Neural cell (in vitro differentiated cells): ENCODE measurements at regions not wholly inside any gene's neighbourhood (a gene's known extent, or its start where the extent isn't known, plus 50 kb on each side); places are given as distances from the start of the nearest gene placed in this dataset.

Experiments
- H2AFZ ChIP-seq: fragments of 200-600, 300-800 bp; sonication (generic), shearing (Covaris generic); 2 replicates; pipeline ENCODE4 v1.6.0; 2014; ENCODE audit warnings: low read depth, mild to moderate bottlenecking, antibody characterized with exemption, low read length, moderate library complexity
- H3F3A ChIP-seq: fragments of 200-600 bp; shearing (Covaris generic); 2 replicates; pipeline ENCODE4 v1.6.1; 2016; ENCODE audit warnings: mild to moderate bottlenecking, moderate library complexity, mixed read lengths, antibody characterized with exemption, low read length; ENCODE audit not compliant: insufficient read depth, poor library complexity, severe bottlenecking
- H3K27ac ChIP-seq: fragments of 200-600, 300-800 bp; sonication (generic), shearing (Covaris generic); 2 replicates; pipeline ENCODE4 v1.5.1; 2014; ENCODE audit warnings: mild to moderate bottlenecking, low read length, moderate library complexity
- H3K27me3 ChIP-seq: fragments of 300-800, 200-600 bp; sonication (generic), shearing (Covaris generic); 2 replicates; pipeline ENCODE4 v1.6.0; 2014; ENCODE audit warnings: mild to moderate bottlenecking, low read depth, low read length, moderate library complexity; ENCODE audit not compliant: insufficient read depth
- H3K36me3 ChIP-seq: fragments of 300-800, 200-600 bp; sonication (generic), shearing (Covaris generic); 2 replicates; pipeline ENCODE4 v1.5.1; 2014; ENCODE audit warnings: mild to moderate bottlenecking, antibody characterized with exemption, low read length, moderate library complexity; ENCODE audit not compliant: insufficient read depth
- H3K4me2 ChIP-seq: fragments of 300-800, 200-600 bp; sonication (generic), shearing (Covaris generic); 2 replicates; pipeline ENCODE4 v1.6.0; 2014; ENCODE audit warnings: mild to moderate bottlenecking, low read length
- H3K4me3 ChIP-seq: fragments of 300-800, 200-600 bp; sonication (generic), shearing (Covaris generic); 2 replicates; pipeline ENCODE4 v1.5.1; 2014; ENCODE audit warnings: mild to moderate bottlenecking, low read length, moderate library complexity
- H3K79me2 ChIP-seq: fragments of 200-600 bp; shearing (Covaris generic); replicated peaks from 2 replicates; pipeline ENCODE4 v1.6.0; 2014; ENCODE audit warnings: mild to moderate bottlenecking, low read length, moderate library complexity; ENCODE audit not compliant: insufficient read depth
- H3K9ac ChIP-seq: fragments of 300-800, 200-600 bp; sonication (generic), shearing (Covaris generic); 2 replicates; pipeline ENCODE4 v1.6.1; 2016; ENCODE audit warnings: mild to moderate bottlenecking, low read length, mixed read lengths
- H3K9me2 ChIP-seq: fragments of 200-600 bp; shearing (Covaris generic); 2 replicates; pipeline ENCODE4 v1.6.1; 2016; ENCODE audit warnings: mild to moderate bottlenecking, low read length, mixed read lengths; ENCODE audit not compliant: insufficient read depth
- H3K9me3 ChIP-seq: fragments of 200-600, 300-800 bp; sonication (generic), shearing (Covaris generic); 2 replicates; pipeline ENCODE4 v1.6.1; 2016; ENCODE audit warnings: mild to moderate bottlenecking, mixed run types, low read length, moderate library complexity, mixed read lengths
- H4K20me1 ChIP-seq: fragments of 200-600 bp; shearing (Covaris generic); 2 replicates; pipeline ENCODE4 v1.6.1; 2016; ENCODE audit warnings: mild to moderate bottlenecking, mixed run types; ENCODE audit not compliant: insufficient read depth
- EP300 ChIP-seq: fragments of 450-650 bp; conservative IDR thresholded peaks from 2 replicates; pipeline ENCODE4 v1.6.1; 2014; ENCODE audit warnings: antibody characterized with exemption, mild to moderate bottlenecking, moderate library complexity; ENCODE audit not compliant: poor library complexity, severe bottlenecking
- EZH2 ChIP-seq: fragments of 200-600, 300-800 bp; shearing (Covaris generic), sonication (generic); IDR thresholded peaks from 2 replicates; pipeline ENCODE4 v1.6.1; 2014; ENCODE audit warnings: antibody characterized with exemption, low read length, borderline replicate concordance, mild to moderate bottlenecking; ENCODE audit not compliant: insufficient read depth, poor library complexity, severe bottlenecking
- MXI1 ChIP-seq: fragments of 450-650 bp; conservative IDR thresholded peaks from 2 replicates; pipeline ENCODE4 v1.6.1; 2014; ENCODE audit warnings: antibody characterized with exemption, mild to moderate bottlenecking; ENCODE audit not compliant: poor library complexity, severe bottlenecking
- POLR2AphosphoS5 ChIP-seq: IDR thresholded peaks from 2 replicates; pipeline ENCODE4 v1.6.1; 2012
- RAD21 ChIP-seq: fragments of 450-650 bp; conservative IDR thresholded peaks from 2 replicates; pipeline ENCODE4 v1.6.1; 2014; ENCODE audit warnings: antibody characterized with exemption, mild to moderate bottlenecking, moderate library complexity
- REST ChIP-seq: IDR thresholded peaks from 2 replicates; pipeline ENCODE4 v1.6.1; 2012; ENCODE audit warnings: borderline replicate concordance
- SMC3 ChIP-seq: fragments of 450-650 bp; conservative IDR thresholded peaks from 2 replicates; pipeline ENCODE4 v1.6.1; 2014; ENCODE audit warnings: antibody characterized with exemption, mild to moderate bottlenecking, moderate library complexity; ENCODE audit not compliant: poor library complexity
- TAF1 ChIP-seq: IDR thresholded peaks from 2 replicates; pipeline ENCODE4 v1.6.1; 2012; ENCODE audit warnings: low read depth
- TF ChIP-seq, protein P1 (sequence below): fragments of 450-650 bp; IDR thresholded peaks from 2 replicates; pipeline ENCODE4 v1.5.1; 2014; ENCODE audit warnings: antibody characterized with exemption, mild to moderate bottlenecking, moderate library complexity; ENCODE audit not compliant: poor library complexity, severe bottlenecking

- Histone ChIP-seq H3K36me3 (no peaks in the 10 kb centered on the region), H3K4me2 (no peak overlapping the region), H3K9me2 (no peaks in the 10 kb centered on the region), H3K79me2 (no peaks in the 10 kb centered on the region), H2AFZ (no peak overlapping the region), H3K4me3 (no peak overlapping the region), H3K27ac (no peak overlapping the region), H3K9me3 (no peaks in the 10 kb centered on the region), H4K20me1 (no peaks in the 10 kb centered on the region), H3K9ac (no peak overlapping the region), H3F3A (no peaks in the 10 kb centered on the region), H3K27me3 (no peaks in the 10 kb centered on the region)
- TF ChIP-seq TAF1 (no peak), EP300 (no peak), EZH2 (no peak), RAD21 (no peak), MXI1 (no peak), SMC3 (no peak), REST (no peak), POLR2AphosphoS5 (no peak)
- TF ChIP-seq, protein P1, sequence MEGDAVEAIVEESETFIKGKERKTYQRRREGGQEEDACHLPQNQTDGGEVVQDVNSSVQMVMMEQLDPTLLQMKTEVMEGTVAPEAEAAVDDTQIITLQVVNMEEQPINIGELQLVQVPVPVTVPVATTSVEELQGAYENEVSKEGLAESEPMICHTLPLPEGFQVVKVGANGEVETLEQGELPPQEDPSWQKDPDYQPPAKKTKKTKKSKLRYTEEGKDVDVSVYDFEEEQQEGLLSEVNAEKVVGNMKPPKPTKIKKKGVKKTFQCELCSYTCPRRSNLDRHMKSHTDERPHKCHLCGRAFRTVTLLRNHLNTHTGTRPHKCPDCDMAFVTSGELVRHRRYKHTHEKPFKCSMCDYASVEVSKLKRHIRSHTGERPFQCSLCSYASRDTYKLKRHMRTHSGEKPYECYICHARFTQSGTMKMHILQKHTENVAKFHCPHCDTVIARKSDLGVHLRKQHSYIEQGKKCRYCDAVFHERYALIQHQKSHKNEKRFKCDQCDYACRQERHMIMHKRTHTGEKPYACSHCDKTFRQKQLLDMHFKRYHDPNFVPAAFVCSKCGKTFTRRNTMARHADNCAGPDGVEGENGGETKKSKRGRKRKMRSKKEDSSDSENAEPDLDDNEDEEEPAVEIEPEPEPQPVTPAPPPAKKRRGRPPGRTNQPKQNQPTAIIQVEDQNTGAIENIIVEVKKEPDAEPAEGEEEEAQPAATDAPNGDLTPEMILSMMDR, result no peak
These were observed 112.7 kb upstream of the PTPRM start for GRCh38 chr18:7454429-7454828.

DNA sequence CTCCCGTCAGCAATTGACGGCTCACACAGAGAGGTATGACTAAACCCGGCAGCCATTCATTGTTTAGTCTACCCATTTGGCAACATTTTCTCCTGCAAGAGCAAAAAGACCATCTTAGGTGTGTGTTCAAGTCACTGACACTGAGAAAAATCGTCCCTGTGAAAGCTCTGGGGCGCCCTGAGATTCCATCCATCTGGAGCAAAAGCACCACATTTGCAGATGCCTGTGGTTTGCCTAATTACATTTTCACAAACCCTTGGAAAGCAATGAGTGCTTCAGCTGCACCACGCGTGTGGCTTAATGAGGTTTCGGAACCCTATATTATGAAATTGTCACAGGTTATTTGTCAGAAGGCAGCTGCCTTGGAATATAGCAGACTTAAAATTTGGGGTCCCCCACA lies 110.7 kb upstream of the PTPRM start:
- H2AFZ ChIP-seq, result no peak overlapping the region
- no peak overlapping the region for H3K4me3 ChIP-seq
- H3K9ac ChIP-seq, result no peak overlapping the region
- H3K9me3 ChIP-seq, result no peaks in the 10 kb centered on the region
- no peak overlapping the region for H3K27ac ChIP-seq
- no peaks in the 10 kb centered on the region for H3F3A ChIP-seq
- no peak overlapping the region for H3K4me2 ChIP-seq
- no peaks in the 10 kb centered on the region for H4K20me1 ChIP-seq
- TF ChIP-seq SMC3 (no peak), TAF1 (no peak), RAD21 (no peak)
- no peaks in the 10 kb centered on the region for H3K27me3 ChIP-seq
- H3K79me2 ChIP-seq, result no peaks in the 10 kb centered on the region
- no peaks in the 10 kb centered on the region for H3K36me3 ChIP-seq
- H3K9me2 ChIP-seq, result no peaks in the 10 kb centered on the region

GRCh38 chr18:7457262-7457661 lies 109.9 kb upstream of the PTPRM start:
- H4K20me1 ChIP-seq, result no peaks in the 10 kb centered on the region
- no peak overlapping the region for H3K4me2 ChIP-seq
- no peaks in the 10 kb centered on the region for H3K79me2 ChIP-seq
- no peak overlapping the region for H3K4me3 ChIP-seq
- no peaks in the 10 kb centered on the region for H3K9me2 ChIP-seq
- H3K27me3 ChIP-seq, result no peaks in the 10 kb centered on the region
- no peaks in the 10 kb centered on the region for H3K9me3 ChIP-seq
- TF ChIP-seq POLR2AphosphoS5, result no peak
- no peaks in the 10 kb centered on the region for H3K36me3 ChIP-seq
- no peak overlapping the region for H2AFZ ChIP-seq
- H3K27ac ChIP-seq, result no peak overlapping the region
- H3F3A ChIP-seq, result no peaks in the 10 kb centered on the region
- H3K9ac ChIP-seq, result no peak overlapping the region
